ENCODE measurements at regions not wholly inside any gene's neighbourhood (a gene's known extent, or its start where the extent isn't known, plus 50 kb on each side); places are given as distances from the start of the nearest gene placed in this dataset.

GRCh38 chr5:135651156-135651555 is 72.4 kb upstream of the CXCL14 start:
- no peak overlapping the region for H3K27ac ChIP-seq
- no peak for TF ChIP-seq CTCF (conservative IDR thresholded peaks at IDR 0.05)
- no peak for TF ChIP-seq ZFX (IDR thresholded peaks at IDR 0.05)

GRCh38 chr5:135650081-135650480 is 71.3 kb upstream of the CXCL14 start:
- no peak for TF ChIP-seq CTCF (conservative IDR thresholded peaks at IDR 0.05)
- TF ChIP-seq ZFX (IDR thresholded peaks at IDR 0.05) = no peak
- H3K27ac ChIP-seq = no peak overlapping the region

- no peak overlapping the region for H3K27ac ChIP-seq
- no peak for TF ChIP-seq CTCF (conservative IDR thresholded peaks at IDR 0.05)
- no peak for TF ChIP-seq ZFX (IDR thresholded peaks at IDR 0.05)
These were observed 70.6 kb upstream of the CXCL14 start for GRCh38 chr5:135649435-135649834.

- no peak for TF ChIP-seq CTCF (conservative IDR thresholded peaks at IDR 0.05)
- TF ChIP-seq ZFX (IDR thresholded peaks at IDR 0.05) = no peak
- no peak overlapping the region for H3K27ac ChIP-seq
These were observed 69.3 kb upstream of the CXCL14 start for GRCh38 chr5:135648116-135648515.

GRCh38 chr5:135645336-135646180 is 66.8 kb upstream of the CXCL14 start:
- no peak overlapping the region for H3K27ac ChIP-seq
- no peak for TF ChIP-seq ZFX (IDR thresholded peaks at IDR 0.05)
- no peak for TF ChIP-seq CTCF (conservative IDR thresholded peaks at IDR 0.05)

GRCh38 chr5:135644816-135645215 is 66.0 kb upstream of the CXCL14 start:
- H3K27ac ChIP-seq = no peak overlapping the region
- TF ChIP-seq ZFX (IDR thresholded peaks at IDR 0.05) = no peak
- no peak for TF ChIP-seq CTCF (conservative IDR thresholded peaks at IDR 0.05)

GRCh38 chr5:135643881-135644766 is 65.3 kb upstream of the CXCL14 start:
- H3K27ac ChIP-seq = no peak overlapping the region
- TF ChIP-seq CTCF (conservative IDR thresholded peaks at IDR 0.05) = no peak
- no peak for TF ChIP-seq ZFX (IDR thresholded peaks at IDR 0.05)
